ENCODE measurements at regions not wholly inside any gene's neighbourhood (a gene's known extent, or its start where the extent isn't known, plus 50 kb on each side); places are given as distances from the start of the nearest gene placed in this dataset.
"Not testable (repeated sequence)": the region's sequence is repeated elsewhere in the genome, so short reads cannot be mapped to it uniquely, and the experiment has no call there.

DNA sequence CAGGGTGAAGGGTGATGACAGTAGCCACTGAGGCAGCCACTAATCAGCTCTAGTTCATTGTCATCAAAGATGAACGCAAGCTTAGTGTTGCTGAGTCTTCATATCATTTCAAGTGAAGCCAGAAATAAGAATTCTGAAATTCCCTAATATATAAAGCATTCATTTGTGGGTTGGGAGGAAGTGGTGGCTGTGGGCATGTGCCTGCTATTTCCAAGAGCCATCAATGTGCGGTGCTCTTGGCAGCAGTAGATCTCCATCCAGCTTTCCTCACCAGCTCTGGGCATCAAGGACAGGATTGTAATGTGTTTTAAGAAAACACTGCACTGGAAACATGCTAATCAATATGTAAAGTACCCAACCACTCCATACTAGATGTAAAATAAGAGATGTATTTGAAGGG is 202.5 kb upstream of the AHR start:
- no peak for DNase-seq

DNA sequence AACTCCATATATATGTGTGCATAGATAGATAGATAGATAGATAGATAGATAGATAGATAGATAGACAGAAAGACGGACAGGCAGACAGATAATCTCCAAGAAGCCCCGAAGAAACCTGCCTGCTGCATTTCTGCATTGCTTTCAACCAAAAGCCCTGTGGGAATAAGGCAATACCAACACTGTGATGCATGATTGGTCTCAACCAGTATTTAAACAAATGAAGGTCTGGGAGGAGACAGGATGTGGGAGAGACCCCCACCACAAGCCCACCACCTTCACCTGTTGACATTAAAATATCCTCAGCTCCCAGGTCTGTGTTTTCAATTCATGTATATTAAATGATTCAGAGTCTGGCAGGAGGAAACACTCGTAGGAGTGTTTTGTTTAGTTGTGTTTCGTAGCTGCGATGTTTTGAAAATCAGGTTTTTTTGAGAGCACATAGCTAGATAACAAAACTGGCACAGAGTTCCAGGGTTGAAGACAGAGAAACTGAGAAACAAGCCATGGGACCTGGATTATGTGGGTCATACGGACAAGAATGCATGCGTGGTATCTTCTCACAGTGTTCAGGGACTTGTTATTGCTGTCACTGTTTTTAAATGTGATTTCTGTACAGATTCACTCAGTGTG is 200.7 kb upstream of the AHR start:
- no peak for DNase-seq

DNA sequence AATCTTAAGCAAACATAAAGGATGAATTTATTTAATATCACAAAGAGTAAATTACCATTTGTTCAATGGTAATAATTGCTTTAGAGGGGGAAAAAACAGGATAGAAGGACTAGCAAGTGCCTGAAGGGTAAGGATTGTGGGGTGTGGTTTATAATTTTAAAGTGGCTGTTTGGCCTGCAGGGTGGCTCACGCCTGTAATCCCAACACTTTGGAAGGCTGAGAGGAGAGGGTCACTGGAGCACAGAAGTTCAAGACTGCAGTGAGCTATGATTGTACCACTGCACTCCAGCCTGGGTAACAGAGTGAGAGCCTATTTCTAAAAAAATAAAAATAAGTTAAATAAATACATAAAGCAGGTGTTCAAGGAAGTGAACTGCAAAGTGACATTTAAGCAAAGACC is 199.9 kb upstream of the AHR start:
- no peak for DNase-seq

DNA sequence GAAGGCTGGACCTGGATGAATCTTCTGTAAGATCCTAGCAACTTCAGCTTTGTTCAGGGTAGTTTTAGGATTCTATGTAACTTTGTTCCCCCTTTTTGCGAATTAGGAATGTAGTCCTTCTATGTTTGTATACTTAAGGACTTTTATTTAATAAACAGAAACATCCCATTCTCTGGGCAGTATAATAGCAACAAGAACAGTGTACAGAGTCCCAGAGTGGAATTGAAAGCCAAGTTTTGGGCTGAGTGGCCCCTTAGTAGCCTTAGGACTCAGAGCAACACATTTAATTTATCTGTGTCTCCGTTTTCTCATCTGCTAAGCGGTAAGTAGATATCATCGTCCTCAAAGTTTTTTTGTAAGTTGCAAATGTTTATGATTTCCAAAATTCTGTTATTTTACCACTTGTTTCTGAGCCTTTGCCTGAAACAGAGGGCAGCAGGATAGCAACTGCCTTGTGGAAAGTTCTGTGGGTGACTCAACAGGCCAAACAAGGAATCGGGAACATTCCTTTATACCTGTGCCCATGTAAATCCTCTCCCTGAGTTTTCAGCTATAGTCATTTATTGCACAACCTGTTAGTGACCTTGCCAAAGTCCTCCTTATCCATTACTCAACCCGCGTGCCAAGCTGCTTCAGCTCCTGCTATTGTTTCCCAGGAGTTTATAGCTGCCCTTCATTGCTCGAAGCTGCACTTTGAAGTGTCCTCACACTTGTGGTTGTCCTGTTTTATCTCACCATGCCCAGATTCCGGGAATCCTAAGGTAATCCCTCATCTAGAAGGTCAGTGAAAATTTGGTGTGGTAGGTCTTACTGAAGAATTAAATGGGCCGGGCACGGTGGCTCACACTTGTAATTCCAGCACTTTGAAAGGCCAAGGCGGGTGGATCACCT is 199.1 kb upstream of the AHR start:
- DNase-seq, result no peak

DNA sequence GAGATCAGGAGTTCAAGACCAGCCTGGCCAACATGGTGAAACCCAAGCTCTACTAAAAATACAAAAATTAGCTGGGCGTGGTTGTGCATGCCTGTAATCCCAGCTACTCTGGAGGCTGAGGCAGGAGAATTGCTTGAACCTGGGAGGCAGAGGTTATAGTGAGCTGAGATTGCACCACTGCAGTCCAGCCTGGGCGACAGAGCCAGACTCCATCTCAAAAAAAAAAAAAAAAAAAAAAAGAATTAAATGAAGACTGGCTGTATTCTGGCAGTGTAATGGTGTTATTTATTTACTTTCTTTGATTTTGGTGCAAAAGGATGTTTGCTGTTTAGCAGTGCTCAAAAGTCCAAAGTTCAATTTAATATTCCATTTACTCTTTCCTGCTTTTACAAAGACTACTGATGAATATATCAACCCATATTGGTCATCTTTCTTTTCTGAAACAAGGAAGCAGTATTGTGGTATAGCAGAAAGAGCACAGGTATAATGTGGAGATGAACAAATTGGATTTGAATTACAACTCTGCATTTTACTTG is 198.4 kb upstream of the AHR start:
- DNase-seq, result not testable (repeated sequence)

DNA sequence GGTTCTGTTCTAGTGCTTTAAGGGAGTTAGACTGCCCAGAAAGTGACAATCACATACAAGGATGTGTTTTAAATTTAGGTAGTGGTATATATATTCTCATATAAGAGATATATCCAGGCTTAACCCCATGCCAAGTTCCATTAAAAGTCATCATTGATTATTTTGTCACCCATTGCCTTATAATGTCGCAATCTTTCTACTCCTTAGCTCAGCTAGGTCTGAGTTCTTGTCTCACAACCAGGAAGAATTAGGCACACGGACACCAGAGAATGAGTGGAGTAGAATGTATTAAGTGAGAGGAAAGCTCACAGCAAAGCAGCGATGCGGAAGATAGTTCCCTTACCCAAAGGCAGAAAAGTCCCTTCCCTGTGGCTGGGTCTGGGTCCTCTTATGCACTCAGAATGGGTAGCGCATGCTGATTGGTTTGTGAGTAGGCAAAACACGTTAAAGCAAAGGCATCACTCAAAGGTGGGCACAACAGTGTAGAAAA is 197.2 kb upstream of the AHR start:
- no peak for DNase-seq

DNA sequence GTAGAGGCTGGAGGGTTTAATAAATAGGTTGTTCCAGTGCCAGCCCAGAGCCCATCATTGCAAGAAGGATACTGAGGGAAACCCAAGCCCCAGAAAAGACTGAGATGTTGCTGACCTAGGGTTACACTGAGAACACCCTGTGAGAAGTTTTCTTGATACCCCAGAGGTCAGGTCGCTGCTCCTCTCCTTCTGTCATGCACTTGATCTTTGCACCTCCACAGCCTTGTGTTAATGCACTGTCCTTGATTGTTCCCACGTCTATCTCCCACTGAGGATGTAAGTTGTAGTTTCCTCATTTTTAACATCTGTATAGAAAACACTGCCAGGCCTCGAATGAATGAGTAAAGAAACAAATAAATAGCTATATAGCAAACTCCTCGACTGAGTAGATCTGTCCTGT is 195.3 kb upstream of the AHR start:
- no peak for DNase-seq

DNA sequence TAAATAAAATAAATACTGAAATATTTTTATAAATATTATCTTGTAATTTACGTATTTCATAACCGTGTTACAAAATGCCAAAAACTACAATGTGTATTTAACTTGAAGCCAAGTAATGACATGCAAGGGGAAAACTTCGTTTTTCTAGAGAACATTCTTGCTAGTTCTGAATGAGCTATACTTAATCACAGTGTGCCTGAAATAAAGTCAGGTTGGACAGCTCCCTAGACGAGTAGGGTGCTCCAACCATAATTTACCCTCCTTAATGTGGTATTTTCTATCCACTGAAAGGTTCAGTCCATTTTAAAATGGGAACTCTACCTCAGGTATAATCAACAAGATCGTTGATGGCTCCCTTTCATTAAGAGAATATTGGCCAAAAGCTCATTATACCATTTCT is 194.5 kb upstream of the AHR start:
- DNase-seq, result no peak

DNA sequence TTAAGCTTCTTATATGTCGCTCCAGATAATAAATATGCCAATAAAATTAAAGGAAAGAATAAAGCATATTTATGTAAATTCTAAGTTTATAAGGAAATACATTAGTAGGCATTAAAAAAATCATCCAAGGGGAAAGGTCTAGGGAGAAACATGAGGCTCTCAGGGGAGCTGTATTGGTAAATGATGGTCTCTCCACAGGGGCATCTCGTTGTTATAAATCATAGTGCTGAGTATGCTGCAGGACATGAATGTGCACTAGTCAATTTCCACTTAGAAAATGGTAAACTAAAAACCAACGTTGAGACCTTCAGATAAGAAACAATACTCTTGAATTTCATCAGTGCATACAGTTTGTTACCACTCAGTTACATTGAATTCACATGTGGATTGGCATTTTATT is 194.0 kb upstream of the AHR start:
- no peak for DNase-seq

DNA sequence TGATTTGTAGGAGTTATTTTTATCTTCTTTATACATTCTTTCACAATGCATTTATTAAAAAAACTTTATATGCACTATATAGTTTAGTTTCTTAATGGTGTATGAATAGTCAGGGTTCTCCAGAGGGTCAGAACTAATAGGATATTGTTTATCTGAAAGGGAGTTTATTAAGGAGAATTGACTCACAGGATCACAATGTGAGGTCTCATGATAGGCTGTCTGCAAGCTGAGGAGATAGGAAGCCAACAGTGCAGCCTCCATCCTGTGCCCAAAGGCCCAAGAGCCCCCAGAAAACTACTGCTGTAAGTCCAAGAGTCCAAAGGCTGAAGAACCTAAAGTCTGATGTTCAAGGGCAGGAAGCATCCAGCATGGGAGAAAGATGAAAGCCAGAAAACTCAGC is 192.8 kb upstream of the AHR start:
- no peak for DNase-seq

DNA sequence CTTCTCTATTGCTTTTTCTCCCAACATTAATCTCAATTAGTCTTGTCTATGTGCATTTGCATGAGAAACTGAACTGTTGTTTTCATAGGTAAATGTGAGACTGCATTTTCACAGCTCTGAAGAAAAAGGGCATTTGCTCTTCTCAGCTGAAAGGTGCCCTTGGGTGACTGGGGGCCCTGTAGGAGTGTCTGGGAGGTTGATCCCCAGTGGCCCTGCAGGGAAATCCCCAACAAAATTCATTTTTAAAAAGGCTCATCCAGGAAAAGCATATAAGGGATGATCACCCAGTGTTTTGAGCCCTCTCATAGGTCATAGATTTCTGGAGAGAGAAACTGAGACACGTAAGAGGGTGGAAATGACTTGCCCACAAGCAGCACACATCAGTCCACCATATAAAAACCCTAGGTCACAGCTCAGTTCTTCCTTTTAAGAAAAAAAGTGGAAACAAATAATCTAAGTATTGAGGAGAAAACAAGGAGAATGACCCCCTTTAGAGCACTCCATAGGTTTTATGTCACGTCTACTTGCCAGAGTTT is 190.3 kb upstream of the AHR start:
- no peak for DNase-seq

DNA sequence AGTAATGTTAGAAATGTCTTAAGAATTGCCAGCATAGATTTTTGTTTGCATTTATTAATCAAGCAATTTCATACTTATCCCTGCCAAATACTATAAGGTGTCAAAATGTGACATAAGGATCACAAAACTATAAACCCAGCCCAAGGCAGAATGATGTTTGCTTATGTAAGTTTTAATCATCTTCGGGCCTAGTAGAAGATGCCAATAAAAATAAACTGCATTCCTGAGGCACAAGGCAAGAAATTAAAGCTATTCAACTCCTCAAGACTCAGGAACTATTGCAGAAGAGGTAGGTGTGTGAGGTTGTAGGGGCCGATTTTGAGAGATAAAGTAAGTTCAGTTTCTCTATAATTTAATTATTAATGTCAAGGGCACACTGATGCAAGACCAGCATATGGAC is 189.4 kb upstream of the AHR start:
- no peak for DNase-seq

DNA sequence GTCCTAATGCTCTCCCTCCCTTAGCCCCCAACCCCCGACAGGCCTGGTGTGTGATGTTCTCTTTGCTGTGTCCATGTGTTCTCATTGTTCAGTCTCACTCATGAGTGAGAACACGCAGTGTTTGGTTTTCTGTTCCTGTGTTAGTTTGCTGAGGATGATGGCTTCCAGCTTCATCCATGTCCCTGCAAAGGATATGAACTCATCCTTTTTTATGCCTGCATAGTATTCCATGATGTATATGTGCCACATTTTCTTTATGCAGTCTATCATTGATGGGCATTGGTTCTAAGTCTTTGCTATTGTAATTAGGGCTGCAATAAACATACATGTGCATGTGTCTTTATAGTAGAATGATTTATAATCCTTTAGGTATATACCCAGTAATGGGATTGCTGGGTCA is 184.7 kb upstream of the AHR start:
- not testable (repeated sequence) for DNase-seq

DNA sequence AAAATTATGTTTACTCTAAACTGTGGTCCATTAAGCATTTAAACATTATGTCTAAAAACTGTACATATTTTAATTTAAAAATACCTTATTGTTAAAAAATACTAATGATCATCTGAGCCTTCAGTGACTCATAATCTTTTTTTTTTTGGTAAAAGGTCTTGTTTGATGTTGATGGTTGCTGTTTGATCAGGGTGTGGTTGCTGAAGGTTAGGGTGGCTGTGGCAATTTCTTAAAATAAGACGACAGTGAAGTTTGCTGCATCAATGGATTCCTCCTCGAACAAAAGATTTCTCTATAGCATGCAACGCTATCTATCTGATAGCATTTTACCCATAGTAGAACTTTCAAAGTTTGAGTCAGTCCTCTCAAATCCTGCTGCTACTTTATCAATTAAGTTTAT is 180.0 kb upstream of the AHR start:
- DNase-seq, result no peak

DNA sequence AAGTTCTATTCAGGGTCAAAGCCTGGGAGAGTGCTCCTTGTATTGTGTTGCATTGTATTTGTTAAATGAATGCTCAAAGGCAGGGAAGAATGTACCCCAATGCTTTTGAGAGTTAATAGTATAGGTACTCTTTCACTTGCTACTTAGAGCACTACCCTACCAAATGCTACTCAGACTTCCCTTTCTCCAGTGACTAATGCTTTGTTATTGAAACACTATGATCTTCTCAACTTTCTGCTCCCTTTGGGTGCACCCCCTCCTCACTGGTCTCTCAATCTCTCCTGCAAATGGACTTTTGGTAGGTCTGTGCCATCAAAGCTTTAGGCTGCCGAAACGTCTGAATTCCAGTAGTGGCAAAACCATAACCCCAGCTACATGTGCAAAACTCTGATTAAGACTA is 177.7 kb upstream of the AHR start:
- DNase-seq, result no peak

DNA sequence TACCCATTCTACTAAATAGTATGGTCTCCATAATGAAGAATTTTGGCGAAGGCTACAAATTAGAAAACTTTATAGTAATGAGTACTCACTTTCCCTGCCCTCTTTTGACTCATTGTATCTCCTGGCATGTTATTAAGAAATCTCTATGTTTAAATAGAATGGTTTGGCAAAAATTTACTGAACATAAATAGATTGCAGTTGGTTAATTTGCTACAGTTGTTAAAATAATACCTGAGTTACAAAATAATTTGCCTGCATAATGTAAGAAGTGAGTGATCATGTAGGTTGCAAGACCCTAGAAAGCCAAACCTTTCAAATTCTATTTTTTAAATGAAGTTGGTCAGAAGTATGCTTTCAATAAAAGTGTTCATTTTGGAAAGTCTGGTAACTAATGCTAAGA is 176.8 kb upstream of the AHR start:
- no peak for DNase-seq

DNA sequence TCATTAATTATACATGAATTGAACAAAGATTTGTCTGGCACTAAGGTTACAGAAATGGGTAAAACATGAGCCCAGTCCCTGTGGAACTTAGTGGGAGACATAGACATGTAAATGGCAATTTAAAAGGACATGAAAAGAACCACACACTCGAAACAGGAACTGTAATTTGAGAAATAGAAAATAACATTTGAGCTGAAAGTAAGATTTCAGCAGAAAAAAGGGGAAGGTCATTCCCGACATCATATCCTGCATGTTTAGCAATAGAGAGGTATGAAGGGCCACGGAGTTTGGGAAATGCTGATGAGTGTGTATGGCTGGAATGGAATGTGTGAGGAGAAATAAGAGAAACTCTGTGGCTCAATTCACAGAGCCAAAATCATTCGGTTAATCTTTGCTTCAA is 175.4 kb upstream of the AHR start:
- DNase-seq, result no peak

DNA sequence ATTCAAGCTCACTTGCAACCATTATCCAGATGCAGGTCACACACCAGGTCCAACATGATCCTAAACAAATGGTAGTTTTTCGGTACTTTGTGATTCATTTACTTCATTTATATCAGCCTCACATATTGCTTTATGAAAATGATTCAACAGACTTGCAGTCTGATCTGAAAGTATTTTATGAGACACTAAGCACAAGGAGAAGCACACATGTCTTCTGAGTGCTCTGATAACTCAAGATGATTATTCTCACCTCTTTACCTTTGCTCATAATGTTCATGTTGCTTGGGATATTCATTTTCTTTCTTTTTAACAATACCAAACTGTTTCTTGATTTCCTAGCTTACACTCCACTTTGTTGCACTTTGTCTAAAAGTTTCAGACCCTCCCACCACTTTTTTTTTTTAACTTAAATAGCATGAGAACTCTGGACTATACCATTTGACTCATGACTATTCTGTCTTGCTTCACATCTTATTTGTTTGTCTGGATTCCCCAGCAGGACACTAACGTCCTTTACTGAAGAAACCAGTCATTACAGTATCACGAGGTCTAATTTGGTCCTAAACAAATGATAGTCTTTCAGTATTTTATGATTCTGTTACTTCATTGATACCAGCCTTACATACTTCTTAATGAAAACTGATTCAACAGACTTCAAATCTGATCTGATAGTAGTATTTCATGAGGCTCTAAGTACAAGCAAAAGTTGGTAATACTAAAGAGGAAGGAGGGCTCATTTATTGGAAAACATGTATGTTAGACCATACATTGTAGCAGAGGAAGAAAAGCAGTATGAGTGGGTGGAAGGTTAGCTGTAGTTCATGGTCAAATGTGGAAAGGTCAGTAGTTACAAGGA is 171.8 kb upstream of the AHR start:
- no peak for DNase-seq

DNA sequence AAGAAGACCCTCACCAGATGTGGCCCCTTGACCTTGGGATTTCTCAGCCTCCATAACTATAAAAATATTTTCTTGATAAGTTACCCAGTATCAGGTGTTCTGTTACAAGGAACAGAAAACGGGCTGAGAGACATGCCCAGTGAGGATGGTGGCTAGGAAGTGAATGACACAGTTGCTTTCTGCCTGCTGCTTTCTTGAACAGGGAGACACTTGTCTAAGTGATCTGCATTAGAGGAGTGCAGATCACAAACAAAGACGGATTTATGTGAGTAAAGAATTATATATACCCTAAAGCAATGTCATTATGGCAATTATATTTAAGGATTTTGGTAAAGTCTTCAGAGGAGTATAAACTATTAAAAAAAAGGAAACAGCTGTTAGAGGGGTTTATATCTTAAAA is 169.2 kb upstream of the AHR start:
- DNase-seq, result no peak

DNA sequence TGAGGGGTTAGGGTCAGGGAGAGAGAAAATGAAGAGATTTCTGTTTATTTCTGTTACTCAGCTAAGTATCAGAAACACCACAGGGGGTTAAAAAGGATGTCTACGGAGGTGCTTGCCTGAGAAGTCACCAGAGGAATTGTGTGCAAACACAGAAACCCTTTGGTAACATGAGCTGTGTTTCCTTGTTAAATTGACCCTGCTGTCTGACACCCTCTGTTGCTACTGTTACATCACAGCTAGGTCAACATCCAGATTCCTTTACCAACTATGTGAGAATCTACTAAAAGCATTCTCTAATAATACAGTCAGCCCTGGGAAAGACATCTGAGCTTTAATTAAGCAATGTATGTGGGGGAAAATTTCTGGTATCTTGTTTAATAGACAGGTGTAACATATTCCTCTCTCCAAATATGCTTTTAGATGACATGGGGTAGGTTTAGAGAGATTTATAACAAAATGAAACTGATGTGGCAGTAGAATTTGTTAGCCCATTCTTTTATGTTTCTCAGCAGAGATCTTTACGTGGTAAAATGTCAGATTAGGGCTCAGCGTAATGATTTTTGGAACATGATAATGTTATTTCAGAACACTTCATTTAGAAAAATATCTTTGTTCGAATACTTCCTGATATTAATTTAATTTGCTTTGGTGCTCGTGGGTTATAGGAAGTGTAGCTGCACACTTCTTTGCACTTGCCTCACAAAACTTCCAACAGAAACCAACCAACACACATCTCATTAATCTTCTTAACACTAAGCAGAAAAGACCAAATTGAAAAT is 168.0 kb upstream of the AHR start:
- DNase-seq, result no peak

DNA sequence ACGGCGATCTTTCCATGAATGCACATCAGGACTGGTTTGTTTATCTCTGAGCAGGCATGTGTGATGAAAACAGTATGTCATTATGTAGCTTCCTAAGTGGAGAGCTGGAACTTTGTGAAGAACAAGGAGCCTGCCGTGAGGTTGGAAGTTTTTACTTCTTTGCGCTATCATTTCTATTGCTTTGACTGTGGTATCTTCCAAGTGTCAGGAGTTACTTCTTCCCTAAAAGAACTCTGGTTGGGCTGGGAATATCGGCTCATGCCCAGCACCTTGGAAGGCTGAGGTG is 167.4 kb upstream of the AHR start:
- DNase-seq, result no peak

DNA sequence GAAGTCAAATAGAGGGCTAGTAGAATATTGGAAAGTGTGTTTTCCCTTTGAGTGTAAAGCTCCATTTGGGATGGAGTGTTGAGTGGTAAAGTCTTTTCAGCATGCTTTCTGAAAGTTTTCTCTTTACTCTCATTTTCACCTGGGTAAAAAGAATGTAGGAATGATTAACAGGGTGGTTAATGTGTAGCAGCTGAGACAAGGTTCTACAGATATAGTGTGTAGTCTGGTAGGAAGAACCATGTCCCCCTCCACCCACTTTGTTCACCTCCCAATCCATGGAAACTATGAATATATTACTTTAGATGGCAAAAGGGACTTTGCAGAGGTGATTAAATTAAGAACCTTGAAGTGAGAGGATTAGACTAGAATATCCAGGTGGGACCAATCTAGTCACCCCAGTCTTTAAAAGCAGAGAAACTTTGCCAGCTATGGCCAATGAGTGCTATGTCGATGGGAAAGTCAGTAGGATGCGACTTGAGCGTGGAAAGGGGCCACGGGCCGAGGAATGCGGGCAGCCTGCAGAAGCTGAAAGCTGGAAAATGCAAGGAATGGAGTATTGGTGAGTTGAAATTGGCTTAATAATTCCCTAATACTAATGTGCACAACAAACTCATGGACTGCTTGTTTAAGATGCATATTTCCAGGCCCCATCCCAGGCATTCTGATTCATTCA is 166.3 kb upstream of the AHR start:
- DNase-seq, result no peak

All from activated CD4-positive, alpha-beta T cell treated with anti-CD3 and anti-CD28 coated beads for 48 hours (primary cell).